Adrenal gland (tissue), 5 donors: ENCODE measurements at regions not wholly inside any gene's neighbourhood (a gene's known extent, or its start where the extent isn't known, plus 50 kb on each side); places are given as distances from the start of the nearest gene placed in this dataset.

ENCODE experiments used
- POLR2A ChIP-seq, 2 donors: fragments of 450-650 bp; IDR thresholded peaks; one replicate each; pipeline ENCODE4 v1.6.1; 2017; ENCODE audit warnings: antibody characterized with exemption in 2 of 2, mild to moderate bottlenecking in 2 of 2, moderate library complexity in 1 of 2
- TF ChIP-seq, protein P1 (sequence below), 6 experiments: fragments of 450-650 bp in 4 of 6; fragments of 200-600 bp in 2 of 6; sonication (generic) in 1 of 6; IDR thresholded peaks; 1 replicate in 5 of 6; 2 replicates in 1 of 6; pipeline versions ENCODE4 v1.5.1 to v1.8.0; 2016 to 2021; ENCODE audit warnings: antibody characterized with exemption in 6 of 6, mild to moderate bottlenecking in 2 of 6, moderate library complexity in 1 of 6
- donor health status: DM: no; HTN: no; CAD: no.

DNA sequence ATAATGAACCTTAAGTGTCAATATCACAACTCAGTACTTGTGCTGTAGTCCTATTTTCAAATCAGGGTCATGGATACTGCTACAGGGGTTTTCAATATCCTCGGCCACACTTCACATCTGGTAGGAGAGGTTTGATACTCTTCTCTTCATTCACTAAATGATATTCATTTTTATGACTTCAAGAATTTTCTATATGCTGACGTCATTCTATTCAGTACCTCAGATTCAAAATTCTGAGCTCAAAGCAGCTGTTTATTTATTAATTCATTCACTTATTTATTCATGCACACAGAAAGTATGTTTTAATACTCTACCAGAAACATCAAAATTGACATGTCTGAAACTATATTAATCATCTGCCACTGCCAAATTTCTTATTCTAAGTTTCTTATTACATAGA, 866.9 kb upstream of the LRRTM1 start:
- TF ChIP-seq, protein P1, sequence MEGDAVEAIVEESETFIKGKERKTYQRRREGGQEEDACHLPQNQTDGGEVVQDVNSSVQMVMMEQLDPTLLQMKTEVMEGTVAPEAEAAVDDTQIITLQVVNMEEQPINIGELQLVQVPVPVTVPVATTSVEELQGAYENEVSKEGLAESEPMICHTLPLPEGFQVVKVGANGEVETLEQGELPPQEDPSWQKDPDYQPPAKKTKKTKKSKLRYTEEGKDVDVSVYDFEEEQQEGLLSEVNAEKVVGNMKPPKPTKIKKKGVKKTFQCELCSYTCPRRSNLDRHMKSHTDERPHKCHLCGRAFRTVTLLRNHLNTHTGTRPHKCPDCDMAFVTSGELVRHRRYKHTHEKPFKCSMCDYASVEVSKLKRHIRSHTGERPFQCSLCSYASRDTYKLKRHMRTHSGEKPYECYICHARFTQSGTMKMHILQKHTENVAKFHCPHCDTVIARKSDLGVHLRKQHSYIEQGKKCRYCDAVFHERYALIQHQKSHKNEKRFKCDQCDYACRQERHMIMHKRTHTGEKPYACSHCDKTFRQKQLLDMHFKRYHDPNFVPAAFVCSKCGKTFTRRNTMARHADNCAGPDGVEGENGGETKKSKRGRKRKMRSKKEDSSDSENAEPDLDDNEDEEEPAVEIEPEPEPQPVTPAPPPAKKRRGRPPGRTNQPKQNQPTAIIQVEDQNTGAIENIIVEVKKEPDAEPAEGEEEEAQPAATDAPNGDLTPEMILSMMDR (IDR thresholded peaks at IDR 0.05): no peak
- no peak for TF ChIP-seq POLR2A (IDR thresholded peaks at IDR 0.05)
